ENCODE measurements at regions not wholly inside any gene's neighbourhood (a gene's known extent, or its start where the extent isn't known, plus 50 kb on each side); places are given as distances from the start of the nearest gene placed in this dataset.

- no peaks in the 10 kb centered on the region for H3K36me3 ChIP-seq (ENCODE audit: low read length)
- no peaks in the 10 kb centered on the region for H3K27me3 ChIP-seq (ENCODE audit: low read length)
- H2AFZ ChIP-seq (ENCODE audit: low read depth, low read length, severe bottlenecking) = no peak overlapping the region
- TF ChIP-seq, protein P1, sequence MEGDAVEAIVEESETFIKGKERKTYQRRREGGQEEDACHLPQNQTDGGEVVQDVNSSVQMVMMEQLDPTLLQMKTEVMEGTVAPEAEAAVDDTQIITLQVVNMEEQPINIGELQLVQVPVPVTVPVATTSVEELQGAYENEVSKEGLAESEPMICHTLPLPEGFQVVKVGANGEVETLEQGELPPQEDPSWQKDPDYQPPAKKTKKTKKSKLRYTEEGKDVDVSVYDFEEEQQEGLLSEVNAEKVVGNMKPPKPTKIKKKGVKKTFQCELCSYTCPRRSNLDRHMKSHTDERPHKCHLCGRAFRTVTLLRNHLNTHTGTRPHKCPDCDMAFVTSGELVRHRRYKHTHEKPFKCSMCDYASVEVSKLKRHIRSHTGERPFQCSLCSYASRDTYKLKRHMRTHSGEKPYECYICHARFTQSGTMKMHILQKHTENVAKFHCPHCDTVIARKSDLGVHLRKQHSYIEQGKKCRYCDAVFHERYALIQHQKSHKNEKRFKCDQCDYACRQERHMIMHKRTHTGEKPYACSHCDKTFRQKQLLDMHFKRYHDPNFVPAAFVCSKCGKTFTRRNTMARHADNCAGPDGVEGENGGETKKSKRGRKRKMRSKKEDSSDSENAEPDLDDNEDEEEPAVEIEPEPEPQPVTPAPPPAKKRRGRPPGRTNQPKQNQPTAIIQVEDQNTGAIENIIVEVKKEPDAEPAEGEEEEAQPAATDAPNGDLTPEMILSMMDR (IDR thresholded peaks at IDR 0.05; ENCODE audit: insufficient read depth, low read length, poor library complexity, severe bottlenecking) = no peak
- no peak for TF ChIP-seq EZH2phosphoT487 (conservative IDR thresholded peaks at IDR 0.05; ENCODE audit: low read length)
- no peaks in the 10 kb centered on the region for H3F3A ChIP-seq (ENCODE audit: insufficient read depth)
- H3K4me3 ChIP-seq (ENCODE audit: insufficient read depth, low read length, poor library complexity, severe bottlenecking) = no peak overlapping the region
- no peaks in the 10 kb centered on the region for H3K79me2 ChIP-seq (ENCODE audit: insufficient read depth, low read length)
- no peaks in the 10 kb centered on the region for H3K9me3 ChIP-seq (ENCODE audit: insufficient read depth, low read length)
- no peaks in the 10 kb centered on the region for H3K9me2 ChIP-seq (replicated peaks; ENCODE audit: insufficient read depth, low read length)
- no peaks in the 10 kb centered on the region for H4K20me1 ChIP-seq (ENCODE audit: low read depth, low read length)
- H3K4me2 ChIP-seq (ENCODE audit: low read depth, low read length, poor library complexity, severe bottlenecking) = no peak overlapping the region
- H3K9ac ChIP-seq (ENCODE audit: low read length) = no peak overlapping the region
- H3K27ac ChIP-seq (ENCODE audit: low read depth, low read length) = no peak overlapping the region
Observed at GRCh38 chr6:101257163-101257562, 136.3 kb upstream of the GRIK2 start.

- Histone ChIP-seq H3K27ac (ENCODE audit: low read depth, low read length) (no peak overlapping the region), H3K4me2 (ENCODE audit: low read depth, low read length, poor library complexity, severe bottlenecking) (no peak overlapping the region), H3K79me2 (ENCODE audit: insufficient read depth, low read length) (no peaks in the 10 kb centered on the region), H3F3A (ENCODE audit: insufficient read depth) (no peaks in the 10 kb centered on the region), H2AFZ (ENCODE audit: low read depth, low read length, severe bottlenecking) (no peak overlapping the region), H3K36me3 (ENCODE audit: low read length) (no peaks in the 10 kb centered on the region), H3K4me3 (ENCODE audit: insufficient read depth, low read length, poor library complexity, severe bottlenecking) (no peak overlapping the region), H3K9me3 (ENCODE audit: insufficient read depth, low read length) (no peaks in the 10 kb centered on the region), H3K9me2 (replicated peaks; ENCODE audit: insufficient read depth, low read length) (no peaks in the 10 kb centered on the region), H3K27me3 (ENCODE audit: low read length) (no peaks in the 10 kb centered on the region), H3K9ac (ENCODE audit: low read length) (no peak overlapping the region), H4K20me1 (ENCODE audit: low read depth, low read length) (no peaks in the 10 kb centered on the region)
- TF ChIP-seq, protein P1 (IDR thresholded peaks at IDR 0.05; ENCODE audit: insufficient read depth, low read length, poor library complexity, severe bottlenecking) = no peak
- TF ChIP-seq EZH2phosphoT487 (conservative IDR thresholded peaks at IDR 0.05; ENCODE audit: low read length) = no peak
Observed at GRCh38 chr6:101259505-101259904, 134.0 kb upstream of the GRIK2 start.

- TF ChIP-seq, protein P1 (IDR thresholded peaks at IDR 0.05; ENCODE audit: insufficient read depth, low read length, poor library complexity, severe bottlenecking) = no peak
- TF ChIP-seq EZH2phosphoT487 (conservative IDR thresholded peaks at IDR 0.05; ENCODE audit: low read length) = no peak
- Histone ChIP-seq H3K27me3 (ENCODE audit: low read length) (no peaks in the 10 kb centered on the region), H3F3A (ENCODE audit: insufficient read depth) (no peaks in the 10 kb centered on the region), H2AFZ (ENCODE audit: low read depth, low read length, severe bottlenecking) (no peak overlapping the region), H3K9me2 (replicated peaks; ENCODE audit: insufficient read depth, low read length) (no peaks in the 10 kb centered on the region), H3K79me2 (ENCODE audit: insufficient read depth, low read length) (no peaks in the 10 kb centered on the region), H3K4me2 (ENCODE audit: low read depth, low read length, poor library complexity, severe bottlenecking) (no peak overlapping the region), H3K9me3 (ENCODE audit: insufficient read depth, low read length) (no peaks in the 10 kb centered on the region), H3K36me3 (ENCODE audit: low read length) (no peaks in the 10 kb centered on the region), H3K27ac (ENCODE audit: low read depth, low read length) (no peak overlapping the region), H4K20me1 (ENCODE audit: low read depth, low read length) (no peaks in the 10 kb centered on the region), H3K4me3 (ENCODE audit: insufficient read depth, low read length, poor library complexity, severe bottlenecking) (no peak overlapping the region), H3K9ac (ENCODE audit: low read length) (no peak overlapping the region)
Observed at GRCh38 chr6:101263596-101263995, 129.9 kb upstream of the GRIK2 start.

Data from SU-DHL-6 (cell line).